Peyer's patch (tissue), 4 donors: ENCODE measurements at regions not wholly inside any gene's neighbourhood (a gene's known extent, or its start where the extent isn't known, plus 50 kb on each side); places are given as distances from the start of the nearest gene placed in this dataset.

Experiments
- POLR2A ChIP-seq, 2 donors: fragments of 450-650 bp; IDR thresholded peaks; one replicate each; pipeline ENCODE4 v1.5.1; 2017; ENCODE audit warnings: antibody characterized with exemption in 2 of 2, mild to moderate bottlenecking in 2 of 2, moderate library complexity in 2 of 2
- TF ChIP-seq, protein P1 (sequence below), 6 experiments: fragments of 450-650 bp in 4 of 6; fragments of 200-600 bp in 2 of 6; sonication (generic) in 1 of 6; IDR thresholded peaks; one replicate each; pipeline ENCODE4 v1.5.1; 2017 to 2019; ENCODE audit warnings: antibody characterized with exemption in 6 of 6, mild to moderate bottlenecking in 3 of 6, moderate library complexity in 1 of 6

DNA sequence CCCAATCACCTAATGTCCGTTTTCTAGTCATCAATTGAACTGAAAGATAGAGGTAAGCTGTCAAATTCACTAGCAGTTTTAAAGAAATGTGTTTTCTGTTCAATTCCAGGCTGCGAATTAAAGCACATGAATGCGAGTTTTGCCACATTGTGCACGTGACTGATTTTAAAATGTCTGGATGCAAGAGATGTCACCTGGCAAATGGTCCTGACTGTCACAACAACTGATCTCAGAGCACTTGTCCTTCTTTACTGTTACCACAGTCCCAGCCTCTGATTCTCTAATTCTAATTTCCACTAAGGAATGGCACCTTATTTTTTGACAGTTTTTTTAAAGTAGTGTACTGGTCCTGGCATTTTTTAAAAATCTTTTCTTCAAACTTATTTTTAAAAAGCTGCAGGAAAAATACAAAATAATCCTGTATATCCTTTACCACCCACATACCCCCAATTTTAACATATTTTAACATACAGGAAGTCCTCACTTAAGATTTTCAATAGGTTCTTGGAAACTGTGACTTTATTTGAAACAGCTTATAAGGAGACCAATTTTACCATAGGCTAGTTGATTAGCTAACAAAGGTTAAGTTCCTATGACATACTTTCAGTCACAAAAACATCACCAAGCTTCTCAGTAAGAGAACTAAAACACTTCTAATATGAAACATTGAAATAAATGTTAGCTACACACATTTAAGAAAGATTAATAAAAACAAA, 1364.3 kb downstream of the EFNA5 start:
- no peak for TF ChIP-seq POLR2A (IDR thresholded peaks at IDR 0.05)
- TF ChIP-seq, protein P1, sequence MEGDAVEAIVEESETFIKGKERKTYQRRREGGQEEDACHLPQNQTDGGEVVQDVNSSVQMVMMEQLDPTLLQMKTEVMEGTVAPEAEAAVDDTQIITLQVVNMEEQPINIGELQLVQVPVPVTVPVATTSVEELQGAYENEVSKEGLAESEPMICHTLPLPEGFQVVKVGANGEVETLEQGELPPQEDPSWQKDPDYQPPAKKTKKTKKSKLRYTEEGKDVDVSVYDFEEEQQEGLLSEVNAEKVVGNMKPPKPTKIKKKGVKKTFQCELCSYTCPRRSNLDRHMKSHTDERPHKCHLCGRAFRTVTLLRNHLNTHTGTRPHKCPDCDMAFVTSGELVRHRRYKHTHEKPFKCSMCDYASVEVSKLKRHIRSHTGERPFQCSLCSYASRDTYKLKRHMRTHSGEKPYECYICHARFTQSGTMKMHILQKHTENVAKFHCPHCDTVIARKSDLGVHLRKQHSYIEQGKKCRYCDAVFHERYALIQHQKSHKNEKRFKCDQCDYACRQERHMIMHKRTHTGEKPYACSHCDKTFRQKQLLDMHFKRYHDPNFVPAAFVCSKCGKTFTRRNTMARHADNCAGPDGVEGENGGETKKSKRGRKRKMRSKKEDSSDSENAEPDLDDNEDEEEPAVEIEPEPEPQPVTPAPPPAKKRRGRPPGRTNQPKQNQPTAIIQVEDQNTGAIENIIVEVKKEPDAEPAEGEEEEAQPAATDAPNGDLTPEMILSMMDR (IDR thresholded peaks at IDR 0.05), result no peak
